ENCODE measurements at regions not wholly inside any gene's neighbourhood (a gene's known extent, or its start where the extent isn't known, plus 50 kb on each side); places are given as distances from the start of the nearest gene placed in this dataset.

GRCh38 chr2:128813352-128814034, 494.8 kb upstream of the HS6ST1 start:
- DNase-seq (ENCODE audit: low read depth in 2 of 2): no peak

- no peak for DNase-seq (ENCODE audit: low read depth in 2 of 2)
These were observed 496.6 kb upstream of the HS6ST1 start for GRCh38 chr2:128815248-128815647.

- no peak for DNase-seq (ENCODE audit: low read depth in 2 of 2)
These were observed 498.5 kb upstream of the HS6ST1 start for GRCh38 chr2:128817171-128817570.

GRCh38 chr2:128817813-128818212, 499.1 kb upstream of the HS6ST1 start:
- no peak for DNase-seq (ENCODE audit: low read depth in 2 of 2)

GRCh38 chr2:128818248-128818647, 499.6 kb upstream of the HS6ST1 start:
- DNase-seq (ENCODE audit: low read depth in 2 of 2): no peak

- DNase-seq (ENCODE audit: low read depth in 2 of 2): no peak
These were observed 500.2 kb upstream of the HS6ST1 start for GRCh38 chr2:128818704-128819491.

- no peak for DNase-seq (ENCODE audit: low read depth in 2 of 2)
These were observed 501.8 kb upstream of the HS6ST1 start for GRCh38 chr2:128820452-128820851.

- no peak for DNase-seq (ENCODE audit: low read depth in 2 of 2)
These were observed 502.3 kb upstream of the HS6ST1 start for GRCh38 chr2:128821010-128821409.

- no peak for DNase-seq (ENCODE audit: low read depth in 2 of 2)
These were observed 514.4 kb upstream of the HS6ST1 start for GRCh38 chr2:128832946-128833663.

- no peak for DNase-seq (ENCODE audit: low read depth in 2 of 2)
These were observed 515.0 kb upstream of the HS6ST1 start for GRCh38 chr2:128833664-128834027.

GRCh38 chr2:128834207-128834879, 515.7 kb upstream of the HS6ST1 start:
- no peak for DNase-seq (ENCODE audit: low read depth in 2 of 2)

- DNase-seq (ENCODE audit: low read depth in 2 of 2): no peak
These were observed 516.2 kb upstream of the HS6ST1 start for GRCh38 chr2:128834880-128835252.

- no peak for DNase-seq (ENCODE audit: low read depth in 2 of 2)
These were observed 516.7 kb upstream of the HS6ST1 start for GRCh38 chr2:128835342-128835855.

GRCh38 chr2:128835974-128836373, 517.3 kb upstream of the HS6ST1 start:
- no peak for DNase-seq (ENCODE audit: low read depth in 2 of 2)

- DNase-seq (ENCODE audit: low read depth in 2 of 2): no peak
These were observed 518.0 kb upstream of the HS6ST1 start for GRCh38 chr2:128836559-128837100.

- no peak for DNase-seq (ENCODE audit: low read depth in 2 of 2)
These were observed 519.6 kb upstream of the HS6ST1 start for GRCh38 chr2:128838244-128838643.

- DNase-seq (ENCODE audit: low read depth in 2 of 2): no peak
These were observed 523.1 kb upstream of the HS6ST1 start for GRCh38 chr2:128841803-128842202.

- DNase-seq (ENCODE audit: low read depth in 2 of 2): no peak
These were observed 548.6 kb upstream of the HS6ST1 start for GRCh38 chr2:128867311-128867710.

GRCh38 chr2:128867936-128868636, 549.4 kb upstream of the HS6ST1 start:
- DNase-seq (ENCODE audit: low read depth in 2 of 2): no peak

- no peak for DNase-seq (ENCODE audit: low read depth in 2 of 2)
These were observed 550.3 kb upstream of the HS6ST1 start for GRCh38 chr2:128868686-128869551.
